Panc1 (cell line): ENCODE measurements at regions not wholly inside any gene's neighbourhood (a gene's known extent, or its start where the extent isn't known, plus 50 kb on each side); places are given as distances from the start of the nearest gene placed in this dataset.

Experiments used
- ATAC-seq: fragments of 200-7000 bp; cut with Tn5 transposase; 2 replicates; pipeline ENCODE4 v1.9.1; 2020; ENCODE audit warnings: mild to moderate bottlenecking, moderate library complexity
- BruUV-seq: library from RNA; stranded (reverse); fragments of 400-500 nt; replicated peaks from 2 replicates; lab custom pipeline; 2021; lab: Mats Ljungman, UMichigan
- CTCF ChIA-PET: fragments of 300-600 bp; sonication (Branson Sonifier 250); formaldehyde crosslinking; loops from one replicate; lab custom pipeline; 2022; ENCODE audit warnings: antibody characterized with exemption; lab: Charles Lee
- POLR2A ChIA-PET: fragments of 300-600 bp; sonication (Branson Sonifier 250); formaldehyde crosslinking; loops from one replicate; lab custom pipeline; 2022; ENCODE audit warnings: antibody characterized with exemption; lab: Charles Lee
- DNase-seq: peaks from one replicate; pipeline ENCODE4 v3.0.0-alpha.2; 2010; ENCODE audit warnings: low read depth, low spot score
- H3K27ac ChIP-seq: 2 replicates; pipeline ENCODE4 v1.5.1; 2011; ENCODE audit warnings: mild to moderate bottlenecking, low read length, inconsistent platforms
- H3K27me3 ChIP-seq: fragments of 200-500 bp; sonication (Bioruptor generic); 2 replicates; pipeline ENCODE4 v1.6.0; 2014; ENCODE audit warnings: low read length, inconsistent platforms; ENCODE audit not compliant: control insufficient read depth, insufficient read depth
- H3K36me3 ChIP-seq: fragments of 200-500 bp; sonication (Bioruptor generic); 2 replicates; pipeline ENCODE4 v1.5.1; 2014; ENCODE audit warnings: inconsistent platforms, mild to moderate bottlenecking, low read length, moderate library complexity; ENCODE audit not compliant: control insufficient read depth, insufficient read depth
- H3K4me1 ChIP-seq: 2 replicates; pipeline ENCODE4 v1.5.1; 2011; ENCODE audit warnings: inconsistent platforms, mild to moderate bottlenecking, low read length, moderate library complexity; ENCODE audit not compliant: control insufficient read depth, insufficient read depth
- H3K4me3 ChIP-seq, 2 experiments: 2 replicates each; pipeline ENCODE4 v1.5.1; 2011 to 2012; ENCODE audit warnings: low read depth in 2 of 2, low read length in 2 of 2, mild to moderate bottlenecking in 2 of 2, inconsistent platforms in 1 of 2, moderate library complexity in 1 of 2
- H3K9me3 ChIP-seq: fragments of 200-500 bp; sonication (Bioruptor generic); 2 replicates; pipeline ENCODE4 v1.5.1; 2014; ENCODE audit warnings: low read depth, mild to moderate bottlenecking, inconsistent platforms, low read length, moderate library complexity; ENCODE audit not compliant: control insufficient read depth, insufficient read depth
- POLR2AphosphoS5 ChIP-seq: IDR thresholded peaks from 2 replicates; pipeline ENCODE4 v1.6.1; 2012; ENCODE audit warnings: mild to moderate bottlenecking, low read depth, low read length, moderate library complexity
- SIN3A ChIP-seq: IDR thresholded peaks from 2 replicates; pipeline ENCODE4 v1.6.1; 2012; ENCODE audit warnings: low read depth, mild to moderate bottlenecking, low read length, moderate library complexity, borderline replicate concordance; ENCODE audit not compliant: insufficient read depth
- TCF7L2 ChIP-seq: IDR thresholded peaks from 2 replicates; pipeline ENCODE4 v1.6.1; 2011; ENCODE audit warnings: mild to moderate bottlenecking, low read depth, low read length, inconsistent platforms
- in situ Hi-C: cut with HindIII; loops from 2 replicates; pipeline ENCODE4 v1.10.0; 2016; ENCODE audit warnings: low sequenced_read_pairs, low pct_unique_long_range_greater_than_20kb
- intact Hi-C: fragments of 100-400 bp; cut with micrococcal nuclease; formaldehyde crosslinking; loops from one replicate; pipeline ENCODE4 v1.10.0; 2022; ENCODE audit not compliant: unreplicated experiment
- TF ChIP-seq, protein P1 (sequence below): fragments of 450-650 bp; IDR thresholded peaks from 2 replicates; pipeline ENCODE4 v1.5.1; 2017; ENCODE audit warnings: mild to moderate bottlenecking
- TF ChIP-seq, protein P2 (sequence below), 2 experiments: IDR thresholded peaks; 2 replicates each; pipeline ENCODE4 v1.6.1; 2011 to 2012; ENCODE audit warnings: low read depth in 2 of 2, control low read depth in 1 of 2, low read length in 1 of 2, mild to moderate bottlenecking in 1 of 2, moderate library complexity in 1 of 2; ENCODE audit not compliant: insufficient read depth in 1 of 2

DNA sequence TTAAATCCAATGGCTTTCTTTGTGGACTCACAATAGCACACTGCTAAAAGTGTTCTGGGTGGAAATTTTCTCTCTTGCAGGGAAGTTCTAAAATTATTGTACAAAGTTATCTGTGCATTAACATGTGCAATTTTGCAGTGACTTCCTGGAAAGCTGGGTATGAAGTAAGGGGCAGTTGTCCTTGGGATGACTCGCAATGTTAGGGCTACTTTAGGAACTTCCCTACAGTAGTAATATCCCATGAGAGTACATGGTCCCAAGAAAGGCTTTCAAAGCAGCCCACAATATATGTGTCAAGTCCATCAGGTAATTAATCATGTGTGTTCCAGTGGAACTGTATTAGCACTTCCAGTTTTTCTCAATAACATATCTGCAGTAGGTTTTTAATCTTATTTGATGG, 201.0 kb upstream of the UBE2E2 start:
- intact Hi-C loops = no loop called here

GRCh38 chr3:23002836-23003732, 200.0 kb upstream of the UBE2E2 start:
- H3K27ac ChIP-seq = no peak overlapping the region
- ATAC-seq (no peak), DNase-seq (no peak)
- H3K27me3 ChIP-seq = no peaks in the 10 kb centered on the region
- CTCF ChIA-PET = no interaction called here
- no peak overlapping the region for H3K4me3 ChIP-seq
- POLR2A ChIA-PET = interaction anchor here (0.6 kb wide), 1 partner anchor 132 kb away, joined by 3 read pairs; no protein-coding TSS in a partner anchor
- in situ Hi-C loops = no loop called here
- TF ChIP-seq SIN3A (no peak), TCF7L2 (no peak), POLR2AphosphoS5 (no peak)
- TF ChIP-seq, protein P1, sequence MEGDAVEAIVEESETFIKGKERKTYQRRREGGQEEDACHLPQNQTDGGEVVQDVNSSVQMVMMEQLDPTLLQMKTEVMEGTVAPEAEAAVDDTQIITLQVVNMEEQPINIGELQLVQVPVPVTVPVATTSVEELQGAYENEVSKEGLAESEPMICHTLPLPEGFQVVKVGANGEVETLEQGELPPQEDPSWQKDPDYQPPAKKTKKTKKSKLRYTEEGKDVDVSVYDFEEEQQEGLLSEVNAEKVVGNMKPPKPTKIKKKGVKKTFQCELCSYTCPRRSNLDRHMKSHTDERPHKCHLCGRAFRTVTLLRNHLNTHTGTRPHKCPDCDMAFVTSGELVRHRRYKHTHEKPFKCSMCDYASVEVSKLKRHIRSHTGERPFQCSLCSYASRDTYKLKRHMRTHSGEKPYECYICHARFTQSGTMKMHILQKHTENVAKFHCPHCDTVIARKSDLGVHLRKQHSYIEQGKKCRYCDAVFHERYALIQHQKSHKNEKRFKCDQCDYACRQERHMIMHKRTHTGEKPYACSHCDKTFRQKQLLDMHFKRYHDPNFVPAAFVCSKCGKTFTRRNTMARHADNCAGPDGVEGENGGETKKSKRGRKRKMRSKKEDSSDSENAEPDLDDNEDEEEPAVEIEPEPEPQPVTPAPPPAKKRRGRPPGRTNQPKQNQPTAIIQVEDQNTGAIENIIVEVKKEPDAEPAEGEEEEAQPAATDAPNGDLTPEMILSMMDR = no peak
- TF ChIP-seq, protein P2, sequence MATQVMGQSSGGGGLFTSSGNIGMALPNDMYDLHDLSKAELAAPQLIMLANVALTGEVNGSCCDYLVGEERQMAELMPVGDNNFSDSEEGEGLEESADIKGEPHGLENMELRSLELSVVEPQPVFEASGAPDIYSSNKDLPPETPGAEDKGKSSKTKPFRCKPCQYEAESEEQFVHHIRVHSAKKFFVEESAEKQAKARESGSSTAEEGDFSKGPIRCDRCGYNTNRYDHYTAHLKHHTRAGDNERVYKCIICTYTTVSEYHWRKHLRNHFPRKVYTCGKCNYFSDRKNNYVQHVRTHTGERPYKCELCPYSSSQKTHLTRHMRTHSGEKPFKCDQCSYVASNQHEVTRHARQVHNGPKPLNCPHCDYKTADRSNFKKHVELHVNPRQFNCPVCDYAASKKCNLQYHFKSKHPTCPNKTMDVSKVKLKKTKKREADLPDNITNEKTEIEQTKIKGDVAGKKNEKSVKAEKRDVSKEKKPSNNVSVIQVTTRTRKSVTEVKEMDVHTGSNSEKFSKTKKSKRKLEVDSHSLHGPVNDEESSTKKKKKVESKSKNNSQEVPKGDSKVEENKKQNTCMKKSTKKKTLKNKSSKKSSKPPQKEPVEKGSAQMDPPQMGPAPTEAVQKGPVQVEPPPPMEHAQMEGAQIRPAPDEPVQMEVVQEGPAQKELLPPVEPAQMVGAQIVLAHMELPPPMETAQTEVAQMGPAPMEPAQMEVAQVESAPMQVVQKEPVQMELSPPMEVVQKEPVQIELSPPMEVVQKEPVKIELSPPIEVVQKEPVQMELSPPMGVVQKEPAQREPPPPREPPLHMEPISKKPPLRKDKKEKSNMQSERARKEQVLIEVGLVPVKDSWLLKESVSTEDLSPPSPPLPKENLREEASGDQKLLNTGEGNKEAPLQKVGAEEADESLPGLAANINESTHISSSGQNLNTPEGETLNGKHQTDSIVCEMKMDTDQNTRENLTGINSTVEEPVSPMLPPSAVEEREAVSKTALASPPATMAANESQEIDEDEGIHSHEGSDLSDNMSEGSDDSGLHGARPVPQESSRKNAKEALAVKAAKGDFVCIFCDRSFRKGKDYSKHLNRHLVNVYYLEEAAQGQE (IDR thresholded peaks at IDR 0.05; ENCODE audit: insufficient read depth in 1 of 2, low read depth in 2 of 2, low read length in 1 of 2) = no peak
- BruUV-seq = no TSS peak
- no peaks in the 10 kb centered on the region for H3K9me3 ChIP-seq
- H3K36me3 ChIP-seq = no peaks in the 10 kb centered on the region
- H3K4me1 ChIP-seq = no peaks in the 10 kb centered on the region
- intact Hi-C loops = no loop called here

More for the DNA sequence above, 201.0 kb upstream of the UBE2E2 start:
- ChIA-PET POLR2A (interaction anchor here (0.6 kb wide), 1 partner anchor 132 kb away, joined by 3 read pairs; no protein-coding TSS in a partner anchor), CTCF (no interaction called here)
- in situ Hi-C loops = no loop called here
- Histone ChIP-seq H3K36me3 (no peaks in the 10 kb centered on the region), H3K27ac (no peak overlapping the region), H3K9me3 (no peaks in the 10 kb centered on the region), H3K4me3 (no peak overlapping the region), H3K4me1 (no peaks in the 10 kb centered on the region), H3K27me3 (no peaks in the 10 kb centered on the region)
- no peak for ATAC-seq
- BruUV-seq = no TSS peak
- no peak for TF ChIP-seq POLR2AphosphoS5
- TF ChIP-seq, protein P1 = no peak
- TF ChIP-seq TCF7L2 = no peak
- TF ChIP-seq, protein P2 (IDR thresholded peaks at IDR 0.05; ENCODE audit: insufficient read depth in 1 of 2, low read depth in 2 of 2, low read length in 1 of 2) = no peak
- no peak for TF ChIP-seq SIN3A
- no peak for DNase-seq
